ENCODE measurements at regions not wholly inside any gene's neighbourhood (a gene's known extent, or its start where the extent isn't known, plus 50 kb on each side); places are given as distances from the start of the nearest gene placed in this dataset.

- TF ChIP-seq CHD2 (IDR thresholded peaks at IDR 0.05; ENCODE audit: borderline replicate concordance, low read depth, low read length): no peak
Measured at GRCh38 chr1:98299313-98299712, 362.2 kb upstream of the SNX7 start (continued).

GRCh38 chr1:98298319-98298718 is 363.2 kb upstream of the SNX7 start:
- no peak for ATAC-seq
- WGBS (ENCODE audit: insufficient coverage, insufficient replicate concordance, low lambda C conversion rate, missing lambda C conversion rate): 30% methylated on average over 2 of the region's 2 CpGs
- H3K4me3 ChIP-seq: no peak overlapping the region
- CTCF ChIA-PET: no interaction called here
- H3K9ac ChIP-seq (ENCODE audit: control insufficient read depth, insufficient read depth, low read length): no peak overlapping the region
- H3K4me1 ChIP-seq (ENCODE audit: control insufficient read depth, insufficient read depth, low read length): no peaks in the 10 kb centered on the region
- DNase-seq (ENCODE audit: low read depth, low spot score): no peak
- no peak overlapping the region for H3K4me2 ChIP-seq (ENCODE audit: control insufficient read depth, insufficient read depth)
- no peak for FAIRE-seq
- no peaks in the 10 kb centered on the region for H3K27me3 ChIP-seq (replicated peaks in 1 of 2; ENCODE audit: control insufficient read depth in 2 of 2, insufficient read depth in 2 of 2, low read length in 1 of 2)
- no peaks in the 10 kb centered on the region for H3K36me3 ChIP-seq (ENCODE audit: control insufficient read depth in 2 of 2, insufficient read depth in 2 of 2, low read length in 1 of 2)
- RAD21 ChIA-PET (ENCODE audit: unreplicated experiment): no interaction called here
- TF ChIP-seq JUNB (IDR thresholded peaks at IDR 0.05) (no peak), EP300 (IDR thresholded peaks at IDR 0.05; ENCODE audit: borderline replicate concordance in 1 of 2, control insufficient read depth in 1 of 2, low read depth in 2 of 2, low read length in 2 of 2) (no peak), POLR2A (IDR thresholded peaks at IDR 0.05; ENCODE audit: low read depth, low read length) (no peak), RB1 (IDR thresholded peaks at IDR 0.05; ENCODE audit: borderline replicate concordance) (no peak), ZBED1 (IDR thresholded peaks at IDR 0.05; ENCODE audit: borderline replicate concordance) (no peak), IRF5 (IDR thresholded peaks at IDR 0.05; ENCODE audit: borderline replicate concordance) (no peak), CHD1 (IDR thresholded peaks at IDR 0.05; ENCODE audit: low read depth, low read length) (no peak), ZBTB4 (CRISPR knock-in tag; IDR thresholded peaks at IDR 0.05) (no peak), TCF3 (IDR thresholded peaks at IDR 0.05; ENCODE audit: borderline replicate concordance, insufficient read depth, low read depth, low read length) (no peak), EED (IDR thresholded peaks at IDR 0.05; ENCODE audit: low read depth) (no peak)
- no TSS peak for BruUV-seq (replicated peaks)
- H3K79me2 ChIP-seq (ENCODE audit: control insufficient read depth, insufficient read depth, low read length): no peaks in the 10 kb centered on the region
- SMC1A ChIA-PET (ENCODE audit: uncharacterized antibody, unreplicated experiment): no interaction called here
- POLR2A ChIA-PET: no interaction called here
- in situ Hi-C loops (cut with MboI) (no loop called here), intact Hi-C loops (cut with micrococcal nuclease; ENCODE audit: unreplicated experiment) (no loop called here)
- no peak overlapping the region for H3K27ac ChIP-seq (ENCODE audit: control insufficient read depth, insufficient read depth)
- H4K20me1 ChIP-seq (ENCODE audit: control insufficient read depth, insufficient read depth): no peaks in the 10 kb centered on the region
- no peaks in the 10 kb centered on the region for H3K9me3 ChIP-seq (replicated peaks; ENCODE audit: control insufficient read depth, insufficient read depth, low read length)
- H2AFZ ChIP-seq (ENCODE audit: control insufficient read depth, low read depth, low read length): no peak overlapping the region

Data from GM12878 (cell line).